ENCODE measurements at regions not wholly inside any gene's neighbourhood (a gene's known extent, or its start where the extent isn't known, plus 50 kb on each side); places are given as distances from the start of the nearest gene placed in this dataset.

DNA sequence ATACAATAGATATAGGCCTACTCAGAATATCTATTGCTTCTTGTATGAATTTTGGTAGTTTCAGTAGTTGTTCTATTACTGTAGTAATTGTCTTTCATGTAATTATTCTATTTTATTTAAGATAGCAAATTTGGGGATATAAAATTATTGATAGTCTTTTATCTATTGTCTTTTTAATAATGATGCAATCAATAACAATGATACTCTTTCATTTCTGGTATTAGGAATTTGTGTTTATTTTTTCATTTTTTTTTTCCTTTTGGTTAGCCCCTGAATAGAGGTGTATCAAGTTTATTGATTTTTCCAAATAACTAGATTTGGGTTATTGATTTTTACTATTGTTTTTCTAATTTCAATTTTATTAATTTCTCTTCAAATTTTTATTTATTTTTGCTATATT, 1503.7 kb downstream of the REEP3 start:
- intact Hi-C loops (cut with micrococcal nuclease): no loop called here
- no peak for DNase-seq (ENCODE audit: unreplicated experiment)
- CTCF ChIA-PET: no interaction called here
- H3K36me3 Mint-ChIP-seq (ENCODE audit: insufficient read depth, unreplicated experiment): no peaks in the 10 kb centered on the region
- POLR2A ChIA-PET: no interaction called here
- H3K4me3 Mint-ChIP-seq (ENCODE audit: unreplicated experiment): no peak overlapping the region
- BruUV-seq (replicated peaks): no TSS peak
- no peaks in the 10 kb centered on the region for H3K4me1 Mint-ChIP-seq (ENCODE audit: insufficient read depth, unreplicated experiment)
- no peak overlapping the region for H3K27ac Mint-ChIP-seq (ENCODE audit: low read depth, unreplicated experiment)
- H3K9me3 Mint-ChIP-seq (ENCODE audit: unreplicated experiment): peaks cover 7% of the 10 kb centered on the region
- TF ChIP-seq, protein P1, sequence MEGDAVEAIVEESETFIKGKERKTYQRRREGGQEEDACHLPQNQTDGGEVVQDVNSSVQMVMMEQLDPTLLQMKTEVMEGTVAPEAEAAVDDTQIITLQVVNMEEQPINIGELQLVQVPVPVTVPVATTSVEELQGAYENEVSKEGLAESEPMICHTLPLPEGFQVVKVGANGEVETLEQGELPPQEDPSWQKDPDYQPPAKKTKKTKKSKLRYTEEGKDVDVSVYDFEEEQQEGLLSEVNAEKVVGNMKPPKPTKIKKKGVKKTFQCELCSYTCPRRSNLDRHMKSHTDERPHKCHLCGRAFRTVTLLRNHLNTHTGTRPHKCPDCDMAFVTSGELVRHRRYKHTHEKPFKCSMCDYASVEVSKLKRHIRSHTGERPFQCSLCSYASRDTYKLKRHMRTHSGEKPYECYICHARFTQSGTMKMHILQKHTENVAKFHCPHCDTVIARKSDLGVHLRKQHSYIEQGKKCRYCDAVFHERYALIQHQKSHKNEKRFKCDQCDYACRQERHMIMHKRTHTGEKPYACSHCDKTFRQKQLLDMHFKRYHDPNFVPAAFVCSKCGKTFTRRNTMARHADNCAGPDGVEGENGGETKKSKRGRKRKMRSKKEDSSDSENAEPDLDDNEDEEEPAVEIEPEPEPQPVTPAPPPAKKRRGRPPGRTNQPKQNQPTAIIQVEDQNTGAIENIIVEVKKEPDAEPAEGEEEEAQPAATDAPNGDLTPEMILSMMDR (IDR thresholded peaks at IDR 0.05; ENCODE audit: unreplicated experiment): no peak
- no peaks in the 10 kb centered on the region for H3K27me3 Mint-ChIP-seq (ENCODE audit: insufficient read depth, unreplicated experiment)

GRCh38 chr10:65030263-65030662, 1509.1 kb downstream of the REEP3 start:
- ChIA-PET CTCF (no interaction called here), POLR2A (no interaction called here)
- H3K27me3 Mint-ChIP-seq (ENCODE audit: insufficient read depth, unreplicated experiment): no peaks in the 10 kb centered on the region
- no peaks in the 10 kb centered on the region for H3K9me3 Mint-ChIP-seq (ENCODE audit: unreplicated experiment)
- no peak overlapping the region for H3K4me3 Mint-ChIP-seq (ENCODE audit: unreplicated experiment)
- intact Hi-C loops (cut with micrococcal nuclease): no loop called here
- H3K27ac Mint-ChIP-seq (ENCODE audit: low read depth, unreplicated experiment): no peak overlapping the region
- TF ChIP-seq, protein P1 (IDR thresholded peaks at IDR 0.05; ENCODE audit: unreplicated experiment): no peak
- H3K36me3 Mint-ChIP-seq (ENCODE audit: insufficient read depth, unreplicated experiment): no peaks in the 10 kb centered on the region
- no peaks in the 10 kb centered on the region for H3K4me1 Mint-ChIP-seq (ENCODE audit: insufficient read depth, unreplicated experiment)
- no TSS peak for BruUV-seq (replicated peaks)
- DNase-seq (ENCODE audit: unreplicated experiment): no peak

GRCh38 chr10:65032867-65033769, 1511.9 kb downstream of the REEP3 start:
- H3K27me3 Mint-ChIP-seq (ENCODE audit: insufficient read depth, unreplicated experiment): no peaks in the 10 kb centered on the region
- DNase-seq (ENCODE audit: unreplicated experiment): no peak
- no peak overlapping the region for H3K4me3 Mint-ChIP-seq (ENCODE audit: unreplicated experiment)
- intact Hi-C loops (cut with micrococcal nuclease): no loop called here
- ChIA-PET POLR2A (interaction anchor here (0.7 kb wide), 1 partner anchor 667 kb away, joined by 3 read pairs; no protein-coding TSS in a partner anchor), CTCF (no interaction called here)
- no TSS peak for BruUV-seq (replicated peaks)
- H3K9me3 Mint-ChIP-seq (ENCODE audit: unreplicated experiment): peaks cover 6% of the 10 kb centered on the region
- no peaks in the 10 kb centered on the region for H3K36me3 Mint-ChIP-seq (ENCODE audit: insufficient read depth, unreplicated experiment)
- TF ChIP-seq, protein P1 (IDR thresholded peaks at IDR 0.05; ENCODE audit: unreplicated experiment): no peak
- no peaks in the 10 kb centered on the region for H3K4me1 Mint-ChIP-seq (ENCODE audit: insufficient read depth, unreplicated experiment)
- H3K27ac Mint-ChIP-seq (ENCODE audit: low read depth, unreplicated experiment): no peak overlapping the region

GRCh38 chr10:65033957-65034356, 1512.8 kb downstream of the REEP3 start:
- TF ChIP-seq, protein P1 (IDR thresholded peaks at IDR 0.05; ENCODE audit: unreplicated experiment): no peak
- BruUV-seq (replicated peaks): no TSS peak
- Mint-ChIP-seq H3K27ac (ENCODE audit: low read depth, unreplicated experiment) (no peak overlapping the region), H3K27me3 (ENCODE audit: insufficient read depth, unreplicated experiment) (no peaks in the 10 kb centered on the region), H3K4me1 (ENCODE audit: insufficient read depth, unreplicated experiment) (no peaks in the 10 kb centered on the region), H3K4me3 (ENCODE audit: unreplicated experiment) (no peak overlapping the region), H3K36me3 (ENCODE audit: insufficient read depth, unreplicated experiment) (no peaks in the 10 kb centered on the region), H3K9me3 (ENCODE audit: unreplicated experiment) (peaks cover 6% of the 10 kb centered on the region)
- intact Hi-C loops (cut with micrococcal nuclease): no loop called here
- POLR2A ChIA-PET: interaction anchor here (0.7 kb wide), 1 partner anchor 668 kb away, joined by 3 read pairs; no protein-coding TSS in a partner anchor
- CTCF ChIA-PET: no interaction called here
- no peak for DNase-seq (ENCODE audit: unreplicated experiment)

Data from MCF 10A (cell line).